K562 (cell line): ENCODE measurements at regions not wholly inside any gene's neighbourhood (a gene's known extent, or its start where the extent isn't known, plus 50 kb on each side); places are given as distances from the start of the nearest gene placed in this dataset.

Experiments
- ATAC-seq: fragments of 200-7000 bp; cut with Tn5 transposase; 3 replicates; pipeline ENCODE4 v1.9.1; 2020; ENCODE audit warnings: moderate library complexity
- BruUV-seq: library from RNA; stranded (reverse); fragments of 400-500 nt; replicated peaks from 2 replicates; lab custom pipeline; 2021; lab: Mats Ljungman, UMichigan
- CTCF ChIA-PET: fragments of 300-600 bp; formaldehyde crosslinking; extraction: SDS; loops from one replicate; lab custom pipeline; 2021; ENCODE audit warnings: low intra/inter-chr PET ratio; lab: Yijun Ruan, JAX
- POLR2A ChIA-PET: fragments of 300-600, 350-650 bp; sonication (Branson Sonifier 250); formaldehyde crosslinking; extraction: SDS; loops from one replicate; lab custom pipeline; 2021; ENCODE audit warnings: antibody characterized with exemption, inconsistent platforms; lab: Yijun Ruan, JAX
- DNase-seq, 4 experiments: peaks; one replicate each; pipeline versions ENCODE4 v3.0.0 to v3.0.0-alpha.2; 2011 to 2018; ENCODE audit warnings: low spot score in 3 of 4, mixed read lengths in 3 of 4; ENCODE audit errors: extremely low read depth in 1 of 4
- FAIRE-seq: peaks from 2 replicates; lab custom pipeline; 2011; peaks lifted over from hg19 to GRCh38; lab: Jason Lieb, UNC
- H2AFZ ChIP-seq: 2 replicates; pipeline ENCODE4 v1.6.0; 2011; ENCODE audit warnings: low read depth, low read length, control low read depth, inconsistent platforms
- H3K27ac ChIP-seq: fragments of 200-600 bp; 3 replicates; pipeline ENCODE4 v1.8.0; 2011; ENCODE audit warnings: low read depth, mild to moderate bottlenecking, control low read depth, inconsistent platforms, low read length, moderate library complexity, mixed read lengths; ENCODE audit errors: extremely low read depth
- H3K27me3 ChIP-seq, 2 experiments: fragments of 300-600 bp in 1 of 2; 2 replicates in 1 of 2; 3 replicates in 1 of 2; pipeline versions ENCODE4 v1.6.0 to v1.8.0; 2011; ENCODE audit warnings: inconsistent platforms in 2 of 2, low read length in 2 of 2, mild to moderate bottlenecking in 1 of 2, mixed read lengths in 1 of 2, moderate library complexity in 1 of 2; ENCODE audit not compliant: control insufficient read depth in 2 of 2, insufficient read depth in 2 of 2
- H3K36me3 ChIP-seq: fragments of 300-600 bp; 3 replicates; pipeline ENCODE4 v1.8.0; 2011; ENCODE audit warnings: mild to moderate bottlenecking, low read length, inconsistent platforms; ENCODE audit not compliant: control insufficient read depth, insufficient read depth
- H3K4me1 ChIP-seq, 2 experiments: fragments of 200-600 bp in 1 of 2; replicated peaks in 1 of 2; 2 replicates in 1 of 2; 3 replicates in 1 of 2; pipeline versions ENCODE4 v1.5.1 to v1.8.0; 2011; ENCODE audit warnings: inconsistent platforms in 2 of 2, low read length in 2 of 2, mild to moderate bottlenecking in 1 of 2, mixed read lengths in 1 of 2, moderate library complexity in 1 of 2; ENCODE audit not compliant: control insufficient read depth in 2 of 2, insufficient read depth in 2 of 2
- H3K4me2 ChIP-seq: 2 replicates; pipeline ENCODE4 v1.6.1; 2011; ENCODE audit warnings: low read length, control low read depth, inconsistent platforms, mixed read lengths; ENCODE audit not compliant: insufficient read depth
- H3K4me3 ChIP-seq: fragments of 200-600 bp; sonication (generic), shearing (Covaris generic); 2 replicates; pipeline ENCODE4 v1.5.1; 2016; ENCODE audit warnings: control low read depth, inconsistent platforms
- H3K79me2 ChIP-seq: fragments of 200-600 bp; 3 replicates; pipeline ENCODE4 v1.8.0; 2011; ENCODE audit warnings: low read length, inconsistent platforms; ENCODE audit not compliant: control insufficient read depth, insufficient read depth
- H3K9ac ChIP-seq, 2 experiments: 2 replicates each; pipeline versions ENCODE4 v1.6.0 to v1.6.1; 2011; ENCODE audit warnings: low read depth in 2 of 2, low read length in 2 of 2, control low read depth in 1 of 2, inconsistent platforms in 1 of 2, mild to moderate bottlenecking in 1 of 2, mixed read lengths in 1 of 2; ENCODE audit not compliant: insufficient read depth in 1 of 2
- H3K9me1 ChIP-seq: one replicate; pipeline ENCODE4 v1.6.0; 2011; ENCODE audit warnings: inconsistent platforms, mild to moderate bottlenecking, low read length, moderate library complexity; ENCODE audit not compliant: control insufficient read depth, insufficient read depth
- H3K9me3 ChIP-seq: replicated peaks from 2 replicates; pipeline ENCODE4 v1.5.1; 2011; ENCODE audit warnings: low read depth, low read length, inconsistent platforms; ENCODE audit not compliant: control insufficient read depth, insufficient read depth
- H4K20me1 ChIP-seq: replicated peaks from 2 replicates; pipeline ENCODE4 v1.6.1; 2011; ENCODE audit warnings: low read length, inconsistent platforms, mixed read lengths; ENCODE audit not compliant: control insufficient read depth, insufficient read depth
- FOXM1 ChIP-seq, 2 experiments: fragments of 450-650 bp in 1 of 2; sonication (generic) in 1 of 2; formaldehyde crosslinking in 1 of 2; IDR thresholded peaks; 2 replicates each; pipeline versions ENCODE4 v1.6.1 to v1.9.0; 2017 to 2022; ENCODE audit warnings: low read depth in 2 of 2, mild to moderate bottlenecking in 2 of 2, missing genetic modification reagents in 1 of 2, moderate library complexity in 1 of 2
- IFI16 ChIP-seq: fragments of 250-450 bp; sonication (Bioruptor Pico); IDR thresholded peaks from 2 replicates; pipeline ENCODE4 v2.1.2; 2022; ENCODE audit warnings: mild to moderate bottlenecking, inconsistent platforms
- ZFP1 ChIP-seq: fragments of 450-650 bp; formaldehyde crosslinking; IDR thresholded peaks from 2 replicates; pipeline ENCODE4 v1.4.0; 2020; ENCODE audit warnings: mild to moderate bottlenecking, mixed read lengths
- WGBS: fragments of 100-300 bp; shearing (Covaris generic); methylation state at CpG from one replicate; pipeline ENCODE4 v1.1.6; 2016; ENCODE audit warnings: low coverage, mixed read lengths; ENCODE audit not compliant: insufficient coverage; ENCODE audit errors: missing lambda C conversion rate; 5-methylcytosine and 5-hydroxymethylcytosine counted together
- in situ Hi-C: fragments of 300-500 bp; cut with MboI; formaldehyde crosslinking; loops from 4 replicates; pipeline ENCODE4 v1.15.0; 2018; ENCODE audit warnings: inconsistent platforms, mixed read lengths
- intact Hi-C: fragments of 100-400 bp; cut with micrococcal nuclease; formaldehyde crosslinking; loops from 2 replicates; pipeline ENCODE4 v1.14.2; 2022

GRCh38 chr1:168865850-168866620 is 137.0 kb upstream of the DPT start (continued):
- TF ChIP-seq FOXM1 (IDR thresholded peaks at IDR 0.05; ENCODE audit: low read depth) = no peak
- no peak for TF ChIP-seq FOXM1 (CRISPR knock-in tag; IDR thresholded peaks at IDR 0.05; ENCODE audit: low read depth)

GRCh38 chr1:168867941-168868634 is 139.1 kb upstream of the DPT start:
- no peaks in the 10 kb centered on the region for H3K36me3 ChIP-seq
- in situ Hi-C loops (no loop called here), intact Hi-C loops (no loop called here)
- no peaks in the 10 kb centered on the region for H4K20me1 ChIP-seq
- ChIA-PET POLR2A (no interaction called here), CTCF (no interaction called here)
- no peak overlapping the region for H3K9ac ChIP-seq
- H3K27ac ChIP-seq = no peak overlapping the region
- H3K79me2 ChIP-seq = no peaks in the 10 kb centered on the region
- no peak overlapping the region for H3K4me2 ChIP-seq
- H2AFZ ChIP-seq = no peak overlapping the region
- no peaks in the 10 kb centered on the region for H3K9me1 ChIP-seq
- no peak overlapping the region for H3K4me3 ChIP-seq
- WGBS = 2% methylated on average over 4 of the region's 4 CpGs
- no peaks in the 10 kb centered on the region for H3K27me3 ChIP-seq
- TF ChIP-seq IFI16 (no peak), ZFP1 (no peak)
- no peak for DNase-seq
- H3K4me1 ChIP-seq = no peaks in the 10 kb centered on the region
- no peak for FAIRE-seq
- no peaks in the 10 kb centered on the region for H3K9me3 ChIP-seq
- no peak for ATAC-seq
- BruUV-seq = no TSS peak
